ENCODE measurements at regions not wholly inside any gene's neighbourhood (a gene's known extent, or its start where the extent isn't known, plus 50 kb on each side); places are given as distances from the start of the nearest gene placed in this dataset.

DNA sequence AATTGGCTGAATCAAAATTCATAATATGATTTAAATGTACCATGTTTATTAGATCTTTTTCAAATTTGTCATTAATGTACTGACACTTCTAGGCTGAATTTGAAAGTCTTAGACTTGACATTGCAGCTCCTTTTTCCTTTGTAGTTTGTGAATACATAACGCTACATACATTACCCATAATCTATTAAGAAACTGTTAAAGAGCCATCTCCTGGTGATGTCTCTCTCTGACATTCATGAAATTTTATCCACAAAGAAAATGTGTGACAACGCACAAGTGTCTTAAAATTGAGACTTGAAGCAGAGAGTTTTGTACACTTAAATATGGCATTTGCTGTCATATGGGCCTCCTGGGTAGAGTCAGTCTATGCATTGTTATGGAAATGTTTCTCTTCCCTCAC is 320.2 kb upstream of the ARGLU1 start:
- no peak overlapping the region for H3K4me3 ChIP-seq (ENCODE audit: low read depth, low read length)
- POLR2A ChIA-PET = no interaction called here
- no peaks in the 10 kb centered on the region for H3K9me3 ChIP-seq (ENCODE audit: control insufficient read depth, insufficient read depth, low read depth, low read length)
- no peaks in the 10 kb centered on the region for H3K36me3 ChIP-seq (ENCODE audit: control insufficient read depth in 2 of 2, insufficient read depth in 1 of 2, low read length in 2 of 2)
- TF ChIP-seq, protein P1, sequence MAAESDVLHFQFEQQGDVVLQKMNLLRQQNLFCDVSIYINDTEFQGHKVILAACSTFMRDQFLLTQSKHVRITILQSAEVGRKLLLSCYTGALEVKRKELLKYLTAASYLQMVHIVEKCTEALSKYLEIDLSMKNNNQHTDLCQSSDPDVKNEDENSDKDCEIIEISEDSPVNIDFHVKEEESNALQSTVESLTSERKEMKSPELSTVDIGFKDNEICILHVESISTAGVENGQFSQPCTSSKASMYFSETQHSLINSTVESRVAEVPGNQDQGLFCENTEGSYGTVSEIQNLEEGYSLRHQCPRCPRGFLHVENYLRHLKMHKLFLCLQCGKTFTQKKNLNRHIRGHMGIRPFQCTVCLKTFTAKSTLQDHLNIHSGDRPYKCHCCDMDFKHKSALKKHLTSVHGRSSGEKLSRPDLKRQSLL (tag by site-specific recombination; IDR thresholded peaks at IDR 0.05) = no peak
- TF ChIP-seq ZNF707 (tag by site-specific recombination; IDR thresholded peaks at IDR 0.05) (no peak), ZNF174 (tag by site-specific recombination; IDR thresholded peaks at IDR 0.05) (no peak), ZNF146 (tag by site-specific recombination; IDR thresholded peaks at IDR 0.05) (no peak), ZNF132 (tag by site-specific recombination; IDR thresholded peaks at IDR 0.05; ENCODE audit: borderline replicate concordance) (no peak), BCL11A (tag by site-specific recombination; IDR thresholded peaks at IDR 0.05; ENCODE audit: low read depth) (no peak), GLIS1 (tag by site-specific recombination; IDR thresholded peaks at IDR 0.05) (no peak), ZBTB48 (tag by site-specific recombination; IDR thresholded peaks at IDR 0.05) (no peak), ZNF600 (tag by site-specific recombination; IDR thresholded peaks at IDR 0.05) (no peak), ZBTB8A (tag by site-specific recombination; IDR thresholded peaks at IDR 0.05) (no peak), ZNF76 (tag by site-specific recombination; IDR thresholded peaks at IDR 0.05; ENCODE audit: borderline replicate concordance, low read depth) (no peak)
- TF ChIP-seq, protein P2, sequence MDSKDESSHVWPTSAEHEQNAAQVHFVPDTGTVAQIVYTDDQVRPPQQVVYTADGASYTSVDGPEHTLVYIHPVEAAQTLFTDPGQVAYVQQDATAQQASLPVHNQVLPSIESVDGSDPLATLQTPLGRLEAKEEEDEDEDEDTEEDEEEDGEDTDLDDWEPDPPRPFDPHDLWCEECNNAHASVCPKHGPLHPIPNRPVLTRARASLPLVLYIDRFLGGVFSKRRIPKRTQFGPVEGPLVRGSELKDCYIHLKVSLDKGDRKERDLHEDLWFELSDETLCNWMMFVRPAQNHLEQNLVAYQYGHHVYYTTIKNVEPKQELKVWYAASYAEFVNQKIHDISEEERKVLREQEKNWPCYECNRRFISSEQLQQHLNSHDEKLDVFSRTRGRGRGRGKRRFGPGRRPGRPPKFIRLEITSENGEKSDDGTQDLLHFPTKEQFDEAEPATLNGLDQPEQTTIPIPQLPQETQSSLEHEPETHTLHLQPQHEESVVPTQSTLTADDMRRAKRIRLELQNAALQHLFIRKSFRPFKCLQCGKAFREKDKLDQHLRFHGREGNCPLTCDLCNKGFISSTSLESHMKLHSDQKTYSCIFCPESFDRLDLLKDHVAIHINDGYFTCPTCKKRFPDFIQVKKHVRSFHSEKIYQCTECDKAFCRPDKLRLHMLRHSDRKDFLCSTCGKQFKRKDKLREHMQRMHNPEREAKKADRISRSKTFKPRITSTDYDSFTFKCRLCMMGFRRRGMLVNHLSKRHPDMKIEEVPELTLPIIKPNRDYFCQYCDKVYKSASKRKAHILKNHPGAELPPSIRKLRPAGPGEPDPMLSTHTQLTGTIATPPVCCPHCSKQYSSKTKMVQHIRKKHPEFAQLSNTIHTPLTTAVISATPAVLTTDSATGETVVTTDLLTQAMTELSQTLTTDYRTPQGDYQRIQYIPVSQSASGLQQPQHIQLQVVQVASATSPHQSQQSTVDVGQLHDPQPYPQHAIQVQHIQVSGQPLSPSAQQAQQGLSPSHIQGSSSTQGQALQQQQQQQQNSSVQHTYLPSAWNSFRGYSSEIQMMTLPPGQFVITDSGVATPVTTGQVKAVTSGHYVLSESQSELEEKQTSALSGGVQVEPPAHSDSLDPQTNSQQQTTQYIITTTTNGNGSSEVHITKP (tag by site-specific recombination; IDR thresholded peaks at IDR 0.05) = no peak
- CTCF ChIA-PET = no interaction called here
- H3K4me1 ChIP-seq (ENCODE audit: control insufficient read depth, insufficient read depth, low read length) = no peaks in the 10 kb centered on the region
- no peak overlapping the region for H3K27ac ChIP-seq (ENCODE audit: extremely low read depth, low read depth, low read length)

DNA sequence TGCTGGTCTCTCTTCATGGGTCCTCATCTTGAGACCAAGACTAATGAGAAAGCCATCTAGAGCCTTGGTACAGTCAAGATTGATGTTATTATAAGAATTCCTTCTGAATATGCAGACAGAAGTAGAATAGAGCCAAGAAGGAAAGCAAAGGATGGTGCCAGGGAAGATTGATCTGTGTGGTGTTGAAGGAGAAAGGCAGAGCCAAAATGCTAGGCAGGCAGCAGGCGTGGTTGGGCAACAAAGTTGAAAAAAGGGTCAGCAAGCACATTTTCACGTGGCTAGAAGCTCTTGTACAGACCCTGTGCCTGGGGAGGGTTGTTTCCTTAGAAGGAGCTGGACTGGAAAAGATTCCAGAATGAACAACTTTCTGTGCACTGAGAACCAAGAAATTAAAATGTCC is 319.7 kb upstream of the ARGLU1 start:
- Histone ChIP-seq H3K9me3 (ENCODE audit: control insufficient read depth, insufficient read depth, low read depth, low read length) (no peaks in the 10 kb centered on the region), H3K4me1 (ENCODE audit: control insufficient read depth, insufficient read depth, low read length) (no peaks in the 10 kb centered on the region), H3K4me3 (ENCODE audit: low read depth, low read length) (no peak overlapping the region), H3K36me3 (ENCODE audit: control insufficient read depth in 2 of 2, insufficient read depth in 1 of 2, low read length in 2 of 2) (no peaks in the 10 kb centered on the region), H3K27ac (ENCODE audit: extremely low read depth, low read depth, low read length) (no peak overlapping the region)
- TF ChIP-seq ZNF404 (tag by site-specific recombination; IDR thresholded peaks at IDR 0.05) = no peak
- no peak for TF ChIP-seq ZNF311 (tag by site-specific recombination; IDR thresholded peaks at IDR 0.05; ENCODE audit: borderline replicate concordance)
- no peak for TF ChIP-seq ZNF792 (tag by site-specific recombination; IDR thresholded peaks at IDR 0.05)
- TF ChIP-seq GLI2 (tag by site-specific recombination; IDR thresholded peaks at IDR 0.05; ENCODE audit: borderline replicate concordance, low read depth) = no peak
- TF ChIP-seq GLIS2 (tag by site-specific recombination; IDR thresholded peaks at IDR 0.05) = no peak
- TF ChIP-seq, protein P3, sequence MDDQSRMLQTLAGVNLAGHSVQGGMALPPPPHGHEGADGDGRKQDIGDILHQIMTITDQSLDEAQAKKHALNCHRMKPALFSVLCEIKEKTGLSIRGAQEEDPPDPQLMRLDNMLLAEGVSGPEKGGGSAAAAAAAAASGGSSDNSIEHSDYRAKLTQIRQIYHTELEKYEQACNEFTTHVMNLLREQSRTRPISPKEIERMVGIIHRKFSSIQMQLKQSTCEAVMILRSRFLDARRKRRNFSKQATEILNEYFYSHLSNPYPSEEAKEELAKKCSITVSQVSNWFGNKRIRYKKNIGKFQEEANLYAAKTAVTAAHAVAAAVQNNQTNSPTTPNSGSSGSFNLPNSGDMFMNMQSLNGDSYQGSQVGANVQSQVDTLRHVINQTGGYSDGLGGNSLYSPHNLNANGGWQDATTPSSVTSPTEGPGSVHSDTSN (CRISPR knock-in tag; IDR thresholded peaks at IDR 0.05) = no peak
- no peak for TF ChIP-seq ZNF654 (tag by site-specific recombination; IDR thresholded peaks at IDR 0.05; ENCODE audit: low read depth)
- no peak for TF ChIP-seq ZNF830 (tag by site-specific recombination; IDR thresholded peaks at IDR 0.05; ENCODE audit: low read depth)
- no peak for TF ChIP-seq ZNF747 (tag by site-specific recombination; IDR thresholded peaks at IDR 0.05)
- TF ChIP-seq REPIN1 (tag by site-specific recombination; IDR thresholded peaks at IDR 0.05; ENCODE audit: low read depth) = no peak
- no peak for TF ChIP-seq ZSCAN23 (tag by site-specific recombination; IDR thresholded peaks at IDR 0.05)
- ChIA-PET POLR2A (no interaction called here), CTCF (no interaction called here)
